Mesothelial cell of epicardium (in vitro differentiated cells): ENCODE measurements at regions not wholly inside any gene's neighbourhood (a gene's known extent, or its start where the extent isn't known, plus 50 kb on each side); places are given as distances from the start of the nearest gene placed in this dataset.

Source experiments
- DNase-seq, 2 experiments: peaks; one replicate each; pipeline ENCODE4 v3.0.0; 2021; ENCODE audit warnings: low spot score in 2 of 2; ENCODE audit not compliant: unreplicated experiment in 2 of 2
- H3K27ac Mint-ChIP-seq: 2 replicates; pipeline ENCODE4 v1.8.0; 2021; ENCODE audit warnings: mixed read lengths
- H3K27me3 Mint-ChIP-seq: 2 replicates; pipeline ENCODE4 v1.8.0; 2021; ENCODE audit warnings: low read depth, mixed read lengths
- H3K36me3 Mint-ChIP-seq: 2 replicates; pipeline ENCODE4 v1.8.0; 2021; ENCODE audit warnings: mixed read lengths
- H3K4me1 Mint-ChIP-seq: 2 replicates; pipeline ENCODE4 v1.8.0; 2021; ENCODE audit warnings: mixed read lengths
- H3K4me3 Mint-ChIP-seq: 2 replicates; pipeline ENCODE4 v1.8.0; 2021; ENCODE audit warnings: mild to moderate bottlenecking, moderate library complexity, mixed read lengths
- H3K9me3 Mint-ChIP-seq: 2 replicates; pipeline ENCODE4 v1.8.0; 2021; ENCODE audit warnings: mixed read lengths
- CTCF ChIP-seq: fragments of 200-600 bp; sonication (generic); IDR thresholded peaks from one replicate; pipeline ENCODE4 v1.5.0; 2021; ENCODE audit warnings: antibody characterized with exemption; ENCODE audit not compliant: unreplicated experiment

DNA sequence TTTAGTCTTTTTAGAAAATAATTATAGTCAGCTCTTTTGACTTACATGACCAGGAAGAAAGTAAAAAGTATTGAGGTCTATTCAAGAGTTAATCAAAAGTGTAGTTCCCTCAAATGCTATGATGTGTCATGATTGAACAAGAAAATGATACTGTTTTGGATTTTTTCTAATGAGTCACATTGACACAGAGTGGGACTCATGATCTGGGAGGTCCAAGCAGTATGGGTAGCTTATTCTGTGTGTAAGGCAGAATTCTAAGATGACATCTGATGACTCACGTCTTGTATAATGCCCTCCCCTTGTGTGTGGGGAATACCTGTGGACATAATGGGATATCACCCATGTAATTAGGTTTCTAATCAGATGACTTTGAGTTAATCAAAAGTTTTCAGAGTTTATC lies 178.1 kb upstream of the DDHD1 start:
- no peak for DNase-seq
- no peak for TF ChIP-seq CTCF
- Mint-ChIP-seq H3K27me3 (no peaks in the 10 kb centered on the region), H3K4me3 (no peak overlapping the region), H3K4me1 (peaks cover 3% of the 10 kb centered on the region), H3K36me3 (no peaks in the 10 kb centered on the region), H3K9me3 (no peaks in the 10 kb centered on the region), H3K27ac (no peak overlapping the region)

- H3K4me1 Mint-ChIP-seq = peaks cover 3% of the 10 kb centered on the region
- H3K9me3 Mint-ChIP-seq = no peaks in the 10 kb centered on the region
- DNase-seq = no peak
- no peak overlapping the region for H3K27ac Mint-ChIP-seq
- no peak for TF ChIP-seq CTCF
- no peak overlapping the region for H3K4me3 Mint-ChIP-seq
- H3K27me3 Mint-ChIP-seq = no peaks in the 10 kb centered on the region
- H3K36me3 Mint-ChIP-seq = no peaks in the 10 kb centered on the region
These were observed 177.3 kb upstream of the DDHD1 start for GRCh38 chr14:53330441-53330840.

- no peak for TF ChIP-seq CTCF
- H3K9me3 Mint-ChIP-seq = no peaks in the 10 kb centered on the region
- H3K27me3 Mint-ChIP-seq = no peaks in the 10 kb centered on the region
- peaks cover 3% of the 10 kb centered on the region for H3K4me1 Mint-ChIP-seq
- H3K36me3 Mint-ChIP-seq = no peaks in the 10 kb centered on the region
- DNase-seq = no peak
- no peak overlapping the region for H3K4me3 Mint-ChIP-seq
- no peak overlapping the region for H3K27ac Mint-ChIP-seq
These were observed 175.7 kb upstream of the DDHD1 start for GRCh38 chr14:53328841-53329240.

DNA sequence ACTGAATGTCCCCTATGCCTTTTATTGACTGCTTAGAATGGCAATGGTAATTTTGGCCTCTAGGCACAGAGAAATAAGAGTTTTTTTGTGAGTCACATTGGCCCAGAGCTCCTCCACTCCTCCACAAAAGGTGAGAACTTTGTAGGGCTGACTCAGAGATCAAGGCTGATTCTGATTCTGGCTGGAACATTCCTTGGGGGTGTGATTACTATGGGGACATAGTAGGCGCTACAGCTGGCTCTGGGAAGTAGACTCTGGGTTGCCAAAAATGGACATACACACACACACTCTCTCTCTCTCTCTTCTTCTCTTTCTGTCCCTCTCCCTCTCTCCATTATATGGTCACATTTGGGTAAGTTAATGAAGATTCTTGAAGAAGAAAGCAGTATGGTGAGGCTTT lies 174.6 kb upstream of the DDHD1 start:
- Mint-ChIP-seq H3K9me3 (no peaks in the 10 kb centered on the region), H3K27ac (no peak overlapping the region), H3K4me1 (peaks cover 2% of the 10 kb centered on the region), H3K4me3 (no peak overlapping the region), H3K36me3 (no peaks in the 10 kb centered on the region), H3K27me3 (no peaks in the 10 kb centered on the region)
- TF ChIP-seq CTCF = no peak
- no peak for DNase-seq

GRCh38 chr14:53325176-53325806 lies 172.2 kb upstream of the DDHD1 start:
- H3K27me3 Mint-ChIP-seq = no peaks in the 10 kb centered on the region
- no peak overlapping the region for H3K4me3 Mint-ChIP-seq

More at GRCh38 chr14:53325176-53325806, 172.2 kb upstream of the DDHD1 start:
- no peak for TF ChIP-seq CTCF
- Mint-ChIP-seq H3K4me1 (no peaks in the 10 kb centered on the region), H3K27ac (no peak overlapping the region), H3K9me3 (peaks cover 8% of the 10 kb centered on the region), H3K36me3 (no peaks in the 10 kb centered on the region)
- DNase-seq = no peak
